Spleen (tissue), 11 donors: ENCODE measurements at regions not wholly inside any gene's neighbourhood (a gene's known extent, or its start where the extent isn't known, plus 50 kb on each side); places are given as distances from the start of the nearest gene placed in this dataset.
A peak's percentile ranks its signal among the peaks of the same experiment; 100 is the strongest.

ENCODE experiments used
- DNase-seq: peaks from one replicate; pipeline ENCODE4 v3.0.0-alpha.2; 2020
- H3K27ac ChIP-seq, 8 donors: fragments of 200-600 bp; sonication (generic) in 7 of 8; 1 replicate in 4 of 8; 2 replicates in 4 of 8; pipeline versions ENCODE4 v1.5.0 to v1.8.0; 2016 to 2021; ENCODE audit warnings: inconsistent platforms in 4 of 8, mild to moderate bottlenecking in 4 of 8, moderate library complexity in 1 of 8
- H3K27me3 ChIP-seq, 7 donors: fragments of 200-600 bp; sonication (generic) in 6 of 7; replicated peaks in 1 of 7; 1 replicate in 4 of 7; 2 replicates in 3 of 7; pipeline versions ENCODE4 v1.5.0 to v1.8.0; 2016 to 2021; ENCODE audit warnings: inconsistent platforms in 3 of 7, mild to moderate bottlenecking in 1 of 7
- H3K36me3 ChIP-seq, 6 donors: fragments of 200-600 bp; sonication (generic) in 5 of 6; 1 replicate in 4 of 6; 2 replicates in 2 of 6; pipeline versions ENCODE4 v1.5.0 to v1.8.0; 2016 to 2021; ENCODE audit warnings: inconsistent platforms in 2 of 6
- H3K4me1 ChIP-seq, 6 donors: fragments of 200-600 bp; sonication (generic) in 5 of 6; 1 replicate in 3 of 6; 2 replicates in 3 of 6; pipeline versions ENCODE4 v1.5.0 to v1.8.0; 2016 to 2021; ENCODE audit warnings: inconsistent platforms in 3 of 6
- H3K4me3 ChIP-seq, 8 donors: fragments of 200-600 bp; sonication (generic) in 7 of 8; 1 replicate in 4 of 8; 2 replicates in 4 of 8; pipeline versions ENCODE4 v1.5.0 to v1.8.0; 2016 to 2021; ENCODE audit warnings: inconsistent platforms in 4 of 8, mild to moderate bottlenecking in 4 of 8, moderate library complexity in 2 of 8
- H3K9me3 ChIP-seq, 8 donors: fragments of 200-600 bp; sonication (generic) in 7 of 8; 1 replicate in 4 of 8; 2 replicates in 4 of 8; pipeline versions ENCODE4 v1.5.0 to v1.8.0; 2016 to 2021; ENCODE audit warnings: inconsistent platforms in 4 of 8
- POLR2A ChIP-seq, 3 donors: fragments of 450-650 bp; IDR thresholded peaks; one replicate each; pipeline ENCODE4 v1.5.1; 2017; ENCODE audit warnings: antibody characterized with exemption in 3 of 3, mild to moderate bottlenecking in 1 of 3
- POLR2AphosphoS5 ChIP-seq, 3 donors: sonication (generic); formaldehyde crosslinking; IDR thresholded peaks; one replicate each; pipeline ENCODE4 v1.5.1; 2017; ENCODE audit warnings: antibody characterized with exemption in 3 of 3
- WGBS, 5 donors: extraction: QIAGEN DNeasy Blood & Tissue Kit in 3 of 5; methylation state at CpG; one replicate each; pipeline versions ENCODE4 v1.1.5 to v1.1.7; 2013 to 2018; 5-methylcytosine and 5-hydroxymethylcytosine counted together
- intact Hi-C: fragments of 100-400 bp; cut with DNase I; formaldehyde crosslinking; loops from one replicate; pipeline ENCODE4 v1.15.0; 2023; ENCODE audit warnings: low total_unique reads
- TF ChIP-seq, protein P1 (sequence below), 11 experiments: fragments of 200-600 bp in 7 of 11; fragments of 450-650 bp in 4 of 11; sonication (generic) in 4 of 11; IDR thresholded peaks in 8 of 11; conservative IDR thresholded peaks in 3 of 11; 1 replicate in 7 of 11; 2 replicates in 4 of 11; pipeline versions ENCODE4 v1.4.0 to v1.8.0; 2016 to 2021; ENCODE audit warnings: antibody characterized with exemption in 11 of 11, inconsistent platforms in 4 of 11, mild to moderate bottlenecking in 1 of 11
- donor health status: healthy with polysubstance abuse.
- donor health status: DM: no; HTN: no; CAD: no; lungs with moderate emphysema.
- donor health status: DM: no; HTN: no; CAD: no.
- donor health status: Bipolar disorder and iron deficiency.
- donor health status: healthy.
- donor health status: DM: no; HTN: no; CAD: no.
- donor health status: DM: yes; HTN: yes; CAD: no.

DNA sequence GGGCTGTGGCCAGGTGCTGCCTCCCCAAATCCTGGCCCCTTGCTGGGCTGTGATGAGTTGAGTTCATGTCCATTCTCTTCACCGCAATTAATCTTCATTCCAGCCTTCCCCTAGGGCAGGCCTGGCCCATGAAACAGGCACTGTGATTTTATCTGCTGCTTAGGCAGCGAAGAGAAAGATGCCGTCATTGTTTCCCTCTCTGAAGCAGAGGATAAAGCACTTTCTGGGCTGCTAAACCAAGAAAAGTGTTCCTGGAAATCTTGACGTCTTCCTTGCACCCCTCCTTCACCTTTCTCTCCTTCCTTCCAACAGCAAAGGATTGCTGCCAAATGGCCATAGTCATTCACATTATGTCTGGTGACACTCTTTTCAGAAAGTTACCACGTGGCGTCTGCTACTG, 265.9 kb downstream of the ZEB1 start:
- Histone ChIP-seq H3K4me1 (peaks cover 12 to 53% (median 31%) of the 10 kb centered on the region in 6 donors), H3K36me3 (no peaks in the 10 kb centered on the region), H3K4me3 (no peak overlapping the region), H3K27ac (peak overlapping the region in 4 of 8 donors; percentile 11 to 83 (median 16)), H3K9me3 (peaks cover 0 to 11% (median 3%) of the 10 kb centered on the region in 8 donors), H3K27me3 (peaks cover 0 to 12% (median 0%) of the 10 kb centered on the region in 7 donors)
- 80 to 87% (median 85%) methylated on average over 6 of the region's 6 CpGs for WGBS, 5 donors
- intact Hi-C loops, result no loop called here
- TF ChIP-seq, protein P1, sequence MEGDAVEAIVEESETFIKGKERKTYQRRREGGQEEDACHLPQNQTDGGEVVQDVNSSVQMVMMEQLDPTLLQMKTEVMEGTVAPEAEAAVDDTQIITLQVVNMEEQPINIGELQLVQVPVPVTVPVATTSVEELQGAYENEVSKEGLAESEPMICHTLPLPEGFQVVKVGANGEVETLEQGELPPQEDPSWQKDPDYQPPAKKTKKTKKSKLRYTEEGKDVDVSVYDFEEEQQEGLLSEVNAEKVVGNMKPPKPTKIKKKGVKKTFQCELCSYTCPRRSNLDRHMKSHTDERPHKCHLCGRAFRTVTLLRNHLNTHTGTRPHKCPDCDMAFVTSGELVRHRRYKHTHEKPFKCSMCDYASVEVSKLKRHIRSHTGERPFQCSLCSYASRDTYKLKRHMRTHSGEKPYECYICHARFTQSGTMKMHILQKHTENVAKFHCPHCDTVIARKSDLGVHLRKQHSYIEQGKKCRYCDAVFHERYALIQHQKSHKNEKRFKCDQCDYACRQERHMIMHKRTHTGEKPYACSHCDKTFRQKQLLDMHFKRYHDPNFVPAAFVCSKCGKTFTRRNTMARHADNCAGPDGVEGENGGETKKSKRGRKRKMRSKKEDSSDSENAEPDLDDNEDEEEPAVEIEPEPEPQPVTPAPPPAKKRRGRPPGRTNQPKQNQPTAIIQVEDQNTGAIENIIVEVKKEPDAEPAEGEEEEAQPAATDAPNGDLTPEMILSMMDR (IDR thresholded peaks at IDR 0.05 in 8 of 11, conservative IDR thresholded peaks at IDR 0.05 in 3 of 11), result no peak
- no peak for TF ChIP-seq POLR2A (IDR thresholded peaks at IDR 0.05)
- TF ChIP-seq POLR2AphosphoS5 (IDR thresholded peaks at IDR 0.05), result no peak
- no peak for DNase-seq

DNA sequence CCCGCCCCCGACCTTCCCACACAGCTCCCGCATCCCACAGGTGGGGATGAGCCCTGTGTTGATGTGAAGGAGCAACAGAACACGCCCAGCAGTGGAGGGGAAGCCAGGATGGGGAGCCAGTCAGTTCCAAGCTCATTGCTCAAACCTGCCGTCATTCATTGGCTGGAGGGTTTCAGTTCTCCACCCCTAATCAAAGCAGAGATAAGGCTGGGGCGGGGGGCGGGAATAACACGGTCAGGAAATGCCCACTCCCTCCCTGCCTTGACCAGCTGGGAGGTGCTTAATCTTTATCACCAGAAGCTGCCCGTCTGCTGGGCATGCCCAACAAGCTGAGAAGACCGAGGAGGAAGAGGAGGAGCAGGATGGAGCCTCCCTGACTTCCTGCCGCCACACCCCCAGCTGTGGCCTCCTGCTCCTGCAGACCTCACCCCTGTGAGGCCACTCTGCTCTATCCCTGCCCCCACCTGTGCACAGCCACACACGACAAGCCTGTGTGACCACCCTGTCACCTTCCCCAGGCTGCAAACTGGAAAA, 265.1 kb downstream of the ZEB1 start:
- DNase-seq, result peak; percentile 71
- Histone ChIP-seq H3K36me3 (no peaks in the 10 kb centered on the region), H3K9me3 (peaks cover 0 to 10% (median 3%) of the 10 kb centered on the region in 8 donors), H3K27me3 (peaks cover 0 to 12% (median 0%) of the 10 kb centered on the region in 7 donors), H3K4me3 (no peak overlapping the region), H3K4me1 (peaks cover 12 to 53% (median 31%) of the 10 kb centered on the region in 6 donors), H3K27ac (peak overlapping the region in 4 of 8 donors; percentile 13 to 83 (median 30))
- TF ChIP-seq, protein P1 (IDR thresholded peaks at IDR 0.05 in 8 of 11, conservative IDR thresholded peaks at IDR 0.05 in 3 of 11), result no peak
- no peak for TF ChIP-seq POLR2A (IDR thresholded peaks at IDR 0.05)
- TF ChIP-seq POLR2AphosphoS5 (IDR thresholded peaks at IDR 0.05), result peak in 2 of 3 donors; percentile 27 to 40
- WGBS, 5 donors, result 54 to 60% (median 58%) methylated on average over 9 to 12 of the region's 12 CpGs
- intact Hi-C loops, result no loop called here

DNA sequence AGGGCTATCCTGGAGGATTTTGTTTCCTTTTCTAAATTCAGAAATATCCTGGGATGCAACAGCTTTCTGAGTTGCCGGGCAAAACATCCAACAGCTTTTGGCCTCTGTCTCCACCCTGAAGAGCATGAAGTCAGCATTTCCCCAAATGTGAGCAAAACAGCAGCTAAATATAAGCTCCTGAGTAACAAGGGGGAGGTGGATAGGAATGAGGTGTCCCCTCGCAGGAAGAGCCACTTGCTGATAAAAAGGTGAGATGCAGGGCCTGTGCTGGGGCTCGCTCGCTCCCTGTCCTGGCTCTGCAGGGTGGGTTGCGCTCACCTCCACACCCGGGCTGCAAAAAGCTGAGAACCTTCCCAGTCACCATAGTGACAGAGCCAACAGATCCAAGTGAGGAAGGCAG, 264.3 kb downstream of the ZEB1 start:
- H3K27me3 ChIP-seq, result peaks cover 0 to 6% (median 0%) of the 10 kb centered on the region in 7 donors
- intact Hi-C loops, result no loop called here
- TF ChIP-seq, protein P1 (IDR thresholded peaks at IDR 0.05 in 8 of 11, conservative IDR thresholded peaks at IDR 0.05 in 3 of 11), result no peak
- TF ChIP-seq POLR2A (IDR thresholded peaks at IDR 0.05), result no peak
- TF ChIP-seq POLR2AphosphoS5 (IDR thresholded peaks at IDR 0.05), result no peak
- H3K36me3 ChIP-seq, result no peaks in the 10 kb centered on the region
- peak overlapping the region in 4 of 8 donors; percentile 11 to 83 (median 48) for H3K27ac ChIP-seq
- H3K9me3 ChIP-seq, result peaks cover 0 to 10% (median 3%) of the 10 kb centered on the region in 8 donors
- WGBS, 5 donors, result 47 to 69% (median 66%) methylated on average over 6 of the region's 6 CpGs
- H3K4me1 ChIP-seq, result peaks cover 12 to 53% (median 31%) of the 10 kb centered on the region in 6 donors
- DNase-seq, result peak; percentile 47
- H3K4me3 ChIP-seq, result no peak overlapping the region

- Histone ChIP-seq H3K4me3 (peak overlapping the region in 1 of 8 donors; percentile 28), H3K4me1 (peaks cover 12 to 53% (median 31%) of the 10 kb centered on the region in 6 donors), H3K27me3 (no peaks in the 10 kb centered on the region), H3K36me3 (no peaks in the 10 kb centered on the region), H3K27ac (peak overlapping the region; percentile 0 to 83 (median 54)), H3K9me3 (peaks cover 0 to 6% (median 3%) of the 10 kb centered on the region in 8 donors)
- peak; percentile 75 for DNase-seq
- TF ChIP-seq, protein P1 (IDR thresholded peaks at IDR 0.05 in 8 of 11, conservative IDR thresholded peaks at IDR 0.05 in 3 of 11), result no peak
- TF ChIP-seq POLR2AphosphoS5 (IDR thresholded peaks at IDR 0.05), result no peak
- TF ChIP-seq POLR2A (IDR thresholded peaks at IDR 0.05), result no peak
- 42 to 48% (median 45%) methylated on average over 8 of the region's 8 CpGs for WGBS, 5 donors
- intact Hi-C loops, result no loop called here
Observed at GRCh38 chr10:31582365-31583052, 263.5 kb downstream of the ZEB1 start.
